Ishikawa (cell line): ENCODE measurements at regions not wholly inside any gene's neighbourhood (a gene's known extent, or its start where the extent isn't known, plus 50 kb on each side); places are given as distances from the start of the nearest gene placed in this dataset.

Experiments
- CEBPB ChIP-seq: IDR thresholded peaks from 2 replicates; pipeline ENCODE4 v1.6.1; 2012
- FOXM1 ChIP-seq: IDR thresholded peaks from 2 replicates; pipeline ENCODE4 v1.6.1; 2012; ENCODE audit warnings: low read depth, borderline replicate concordance
- RAD21 ChIP-seq: IDR thresholded peaks from 2 replicates; pipeline ENCODE4 v1.6.1; 2012; ENCODE audit warnings: low read depth
- TF ChIP-seq, protein P1 (sequence below): IDR thresholded peaks from 2 replicates; pipeline ENCODE4 v1.6.1; 2012; ENCODE audit warnings: low read depth, mild to moderate bottlenecking
- TF ChIP-seq, protein P2 (sequence below): IDR thresholded peaks from 2 replicates; pipeline ENCODE4 v1.6.1; 2012

DNA sequence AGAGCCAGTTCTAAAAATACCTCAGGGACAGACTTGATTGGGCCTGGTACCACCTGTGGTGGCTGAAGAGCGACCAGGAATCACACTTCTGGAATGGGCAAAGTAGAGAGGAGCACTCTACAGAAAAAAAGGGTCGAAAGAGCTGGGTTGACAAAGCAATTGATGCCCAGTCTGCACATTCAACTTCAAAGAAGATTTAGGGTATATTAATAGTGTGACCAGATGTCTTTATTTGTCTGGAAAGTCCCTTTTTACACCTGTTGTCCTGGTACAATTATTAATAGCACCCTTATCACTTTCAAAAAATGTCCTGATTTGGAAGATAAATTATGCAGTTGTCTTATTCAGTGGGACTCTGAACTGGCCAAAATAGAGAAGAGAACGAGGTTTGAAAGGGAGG lies 137.5 kb downstream of the DYRK2 start:
- no peak for TF ChIP-seq FOXM1
- TF ChIP-seq RAD21: no peak
- TF ChIP-seq, protein P1, sequence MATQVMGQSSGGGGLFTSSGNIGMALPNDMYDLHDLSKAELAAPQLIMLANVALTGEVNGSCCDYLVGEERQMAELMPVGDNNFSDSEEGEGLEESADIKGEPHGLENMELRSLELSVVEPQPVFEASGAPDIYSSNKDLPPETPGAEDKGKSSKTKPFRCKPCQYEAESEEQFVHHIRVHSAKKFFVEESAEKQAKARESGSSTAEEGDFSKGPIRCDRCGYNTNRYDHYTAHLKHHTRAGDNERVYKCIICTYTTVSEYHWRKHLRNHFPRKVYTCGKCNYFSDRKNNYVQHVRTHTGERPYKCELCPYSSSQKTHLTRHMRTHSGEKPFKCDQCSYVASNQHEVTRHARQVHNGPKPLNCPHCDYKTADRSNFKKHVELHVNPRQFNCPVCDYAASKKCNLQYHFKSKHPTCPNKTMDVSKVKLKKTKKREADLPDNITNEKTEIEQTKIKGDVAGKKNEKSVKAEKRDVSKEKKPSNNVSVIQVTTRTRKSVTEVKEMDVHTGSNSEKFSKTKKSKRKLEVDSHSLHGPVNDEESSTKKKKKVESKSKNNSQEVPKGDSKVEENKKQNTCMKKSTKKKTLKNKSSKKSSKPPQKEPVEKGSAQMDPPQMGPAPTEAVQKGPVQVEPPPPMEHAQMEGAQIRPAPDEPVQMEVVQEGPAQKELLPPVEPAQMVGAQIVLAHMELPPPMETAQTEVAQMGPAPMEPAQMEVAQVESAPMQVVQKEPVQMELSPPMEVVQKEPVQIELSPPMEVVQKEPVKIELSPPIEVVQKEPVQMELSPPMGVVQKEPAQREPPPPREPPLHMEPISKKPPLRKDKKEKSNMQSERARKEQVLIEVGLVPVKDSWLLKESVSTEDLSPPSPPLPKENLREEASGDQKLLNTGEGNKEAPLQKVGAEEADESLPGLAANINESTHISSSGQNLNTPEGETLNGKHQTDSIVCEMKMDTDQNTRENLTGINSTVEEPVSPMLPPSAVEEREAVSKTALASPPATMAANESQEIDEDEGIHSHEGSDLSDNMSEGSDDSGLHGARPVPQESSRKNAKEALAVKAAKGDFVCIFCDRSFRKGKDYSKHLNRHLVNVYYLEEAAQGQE: no peak
- TF ChIP-seq, protein P2, sequence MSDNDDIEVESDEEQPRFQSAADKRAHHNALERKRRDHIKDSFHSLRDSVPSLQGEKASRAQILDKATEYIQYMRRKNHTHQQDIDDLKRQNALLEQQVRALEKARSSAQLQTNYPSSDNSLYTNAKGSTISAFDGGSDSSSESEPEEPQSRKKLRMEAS: no peak
- no peak for TF ChIP-seq CEBPB
